Daoy (cell line): ENCODE measurements at regions not wholly inside any gene's neighbourhood (a gene's known extent, or its start where the extent isn't known, plus 50 kb on each side); places are given as distances from the start of the nearest gene placed in this dataset.
"Not testable (repeated sequence)": the region's sequence is repeated elsewhere in the genome, so short reads cannot be mapped to it uniquely, and the experiment has no call there.

Source experiments
- DNase-seq: peaks from one replicate; pipeline ENCODE4 v3.0.0-alpha.2; 2015; ENCODE audit warnings: low read depth

DNA sequence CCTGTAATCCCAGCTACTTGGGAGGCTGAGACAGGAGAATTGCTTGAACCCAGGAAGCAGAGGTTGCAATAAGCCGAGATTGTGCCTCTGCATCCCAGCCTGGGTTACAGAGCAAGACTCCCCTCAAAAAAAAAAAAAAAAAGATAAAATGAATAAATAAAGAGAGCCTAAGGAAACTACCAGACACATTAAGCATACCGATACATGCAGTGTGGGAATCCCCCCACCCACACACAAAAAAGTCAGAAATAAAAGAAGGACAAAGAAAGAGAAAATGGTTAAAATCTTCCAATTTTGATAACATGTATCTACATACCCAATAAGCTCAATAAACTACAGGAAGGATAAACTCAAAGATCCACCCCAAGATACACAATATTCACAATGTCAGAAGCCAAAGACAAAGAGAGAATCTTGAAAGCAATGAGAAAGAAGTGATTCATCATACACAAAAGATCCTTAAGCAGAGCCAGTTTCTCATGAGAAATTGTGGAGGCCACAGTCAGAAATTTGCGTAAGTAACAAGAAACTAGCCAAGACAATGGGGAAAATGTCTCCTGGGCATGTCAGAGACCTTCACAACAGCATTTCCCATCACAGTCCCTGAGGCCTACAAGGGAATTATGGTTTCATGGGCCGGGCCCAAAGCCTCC lies 1197.0 kb downstream of the AMY1C start:
- no peak for DNase-seq

- DNase-seq = no peak
Measured at GRCh38 chr1:104953555-104953954, 1203.9 kb downstream of the AMY1C start.

GRCh38 chr1:104973516-104973915 lies 1223.8 kb downstream of the AMY1C start:
- DNase-seq = no peak

- no peak for DNase-seq
Measured at GRCh38 chr1:104979651-104980050, 1230.0 kb downstream of the AMY1C start.

DNA sequence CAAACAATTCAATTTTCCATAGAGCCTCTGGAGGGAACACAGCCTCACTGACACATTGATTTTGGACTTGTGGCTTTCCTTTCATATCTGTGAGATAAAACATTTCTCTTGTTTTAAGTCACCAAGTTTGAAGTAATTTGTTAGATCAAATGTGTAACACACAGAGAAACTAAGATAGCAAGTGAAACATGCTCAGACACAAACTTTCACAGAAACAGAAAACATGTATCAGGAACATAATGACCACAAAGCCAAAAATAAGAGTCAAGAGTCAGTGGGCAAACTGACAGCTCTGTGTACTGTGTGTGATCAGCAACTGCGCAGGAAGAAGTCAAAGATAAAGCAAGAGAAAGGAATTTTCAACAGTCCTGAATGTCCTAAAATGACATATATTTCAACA lies 1237.5 kb downstream of the AMY1C start:
- DNase-seq = no peak

- no peak for DNase-seq
Measured at GRCh38 chr1:104989012-104989411, 1239.3 kb downstream of the AMY1C start.

DNA sequence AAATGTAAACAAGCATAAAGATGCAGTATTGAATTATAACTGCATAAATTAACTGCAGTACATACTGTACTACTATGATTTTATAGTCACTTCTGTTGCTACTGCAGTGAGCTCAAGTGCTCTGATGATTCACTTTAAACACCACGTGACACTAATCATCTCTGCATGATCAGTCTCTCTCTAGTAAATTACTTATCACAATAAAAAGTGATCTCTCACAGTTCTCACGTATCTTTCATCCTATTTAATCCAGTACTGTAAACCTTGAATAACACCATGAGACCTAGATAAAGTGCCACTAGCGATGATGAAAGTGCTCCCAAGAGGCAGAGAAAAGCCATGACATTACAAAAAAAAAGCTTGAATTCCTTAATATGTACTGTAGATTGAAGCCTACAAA lies 1242.0 kb downstream of the AMY1C start:
- DNase-seq = no peak

DNA sequence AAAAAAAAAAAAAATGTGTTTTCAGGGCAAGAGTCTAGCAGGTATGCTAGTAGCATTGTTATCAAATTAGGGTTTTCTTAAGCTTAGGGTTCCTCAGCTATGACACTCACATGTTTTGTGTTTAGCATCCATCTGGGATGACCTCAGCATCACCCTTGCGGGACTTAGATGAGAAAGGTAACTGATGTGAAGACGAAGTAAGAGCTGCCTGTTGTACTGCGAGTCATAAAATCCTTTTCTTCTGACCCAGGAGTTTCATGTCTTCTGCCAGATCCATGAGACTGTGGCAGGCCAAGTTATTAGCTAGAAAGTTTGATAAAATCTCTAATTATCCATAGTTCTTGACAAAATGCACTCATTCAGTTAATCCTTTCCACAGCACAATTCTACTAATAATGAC lies 1251.1 kb downstream of the AMY1C start:
- DNase-seq = no peak

- no peak for DNase-seq
Measured at GRCh38 chr1:105004515-105004914, 1254.8 kb downstream of the AMY1C start.

DNA sequence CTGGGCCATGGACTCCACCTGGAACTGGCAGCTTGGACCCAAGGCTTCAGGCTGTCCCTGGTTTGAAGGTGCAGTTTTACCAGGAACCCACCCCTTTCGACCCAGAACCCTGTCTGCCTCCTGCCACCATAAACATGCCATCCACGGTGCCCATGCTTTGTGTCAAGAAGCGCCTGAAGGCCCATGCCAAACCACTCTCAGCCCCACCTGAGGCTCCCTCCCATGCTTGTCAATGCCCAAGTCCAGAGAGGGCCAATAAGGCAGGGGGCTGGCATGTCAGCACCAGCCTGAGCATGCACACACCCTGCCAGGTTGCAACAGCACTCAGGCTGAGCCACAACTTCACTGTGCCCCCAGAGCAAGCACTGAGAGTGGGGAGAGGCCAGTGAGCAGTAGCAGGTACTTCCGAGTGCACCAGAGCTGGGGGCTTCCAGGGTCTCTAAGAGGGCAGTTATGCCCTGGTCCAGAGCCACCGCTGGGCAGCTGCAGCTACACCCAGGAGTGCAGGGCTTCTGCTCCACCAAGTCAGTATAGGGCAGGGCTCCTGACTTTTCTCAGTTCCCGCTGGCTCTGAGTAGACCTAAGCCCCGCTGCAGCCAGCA lies 1256.0 kb downstream of the AMY1C start:
- DNase-seq = no peak

- no peak for DNase-seq
Measured at GRCh38 chr1:105017587-105017986, 1267.9 kb downstream of the AMY1C start.

- no peak for DNase-seq
Measured at GRCh38 chr1:105023719-105024118, 1274.0 kb downstream of the AMY1C start.

- no peak for DNase-seq
Measured at GRCh38 chr1:105027838-105028471, 1278.3 kb downstream of the AMY1C start.

DNA sequence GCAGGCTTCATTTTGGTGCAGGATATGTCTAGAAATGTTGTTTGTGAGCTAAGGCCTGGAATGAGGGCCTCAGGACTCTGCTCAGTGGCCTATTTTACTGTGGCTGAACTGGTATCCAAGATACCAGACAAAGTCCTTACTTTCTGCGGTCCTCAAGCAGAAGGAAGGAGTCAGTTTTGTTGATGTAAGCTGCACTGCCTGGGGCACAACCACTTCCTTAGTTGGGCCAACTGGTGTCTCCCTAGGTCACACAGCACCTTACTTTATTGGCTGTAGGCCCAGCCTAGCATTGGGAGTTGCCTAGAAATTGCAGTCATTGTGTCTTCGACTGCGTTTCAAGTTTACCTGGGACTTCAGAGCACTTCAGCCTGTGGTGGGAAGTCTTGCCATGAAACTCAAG lies 1322.7 kb downstream of the AMY1C start:
- DNase-seq = no peak

GRCh38 chr1:105072850-105073249 lies 1323.2 kb downstream of the AMY1C start:
- DNase-seq = peak; percentile 0

DNA sequence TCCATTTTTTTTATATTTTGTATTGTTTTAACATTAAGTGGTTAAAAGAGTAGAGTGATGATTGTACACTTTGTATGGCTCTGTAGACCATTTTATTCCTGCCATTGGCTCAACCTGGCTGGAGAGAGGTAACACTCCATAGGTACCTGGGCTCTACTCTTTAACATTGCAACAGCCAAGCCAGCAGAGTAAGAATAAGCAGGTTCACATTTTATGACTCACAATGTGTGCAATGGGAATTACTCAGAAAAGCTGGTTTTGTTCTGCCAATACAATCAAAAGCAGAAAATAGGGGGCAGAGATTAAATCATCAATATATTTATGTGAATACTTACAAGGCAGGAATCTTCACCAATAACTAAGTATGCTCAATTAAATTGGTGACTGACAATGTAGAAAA lies 1324.0 kb downstream of the AMY1C start:
- DNase-seq = no peak

DNA sequence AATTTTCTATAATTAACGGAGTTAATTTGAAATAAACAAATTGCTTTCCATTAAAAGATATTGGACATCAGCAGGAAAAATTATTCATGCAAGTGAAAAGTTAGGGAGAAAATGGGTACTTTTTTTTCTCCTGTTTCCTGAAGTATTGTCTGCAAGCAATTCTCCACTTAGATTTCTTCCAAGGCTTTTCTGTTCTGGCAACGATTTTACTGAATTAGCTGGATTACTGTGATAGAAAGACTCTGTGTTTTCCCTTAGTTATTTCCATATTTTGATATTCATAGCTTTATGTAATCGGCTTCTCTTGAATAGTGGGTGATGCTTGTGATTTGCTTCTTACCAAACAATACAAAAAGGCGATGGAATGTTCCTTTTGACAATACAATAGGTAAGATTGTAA lies 1333.9 kb downstream of the AMY1C start:
- no peak for DNase-seq

DNA sequence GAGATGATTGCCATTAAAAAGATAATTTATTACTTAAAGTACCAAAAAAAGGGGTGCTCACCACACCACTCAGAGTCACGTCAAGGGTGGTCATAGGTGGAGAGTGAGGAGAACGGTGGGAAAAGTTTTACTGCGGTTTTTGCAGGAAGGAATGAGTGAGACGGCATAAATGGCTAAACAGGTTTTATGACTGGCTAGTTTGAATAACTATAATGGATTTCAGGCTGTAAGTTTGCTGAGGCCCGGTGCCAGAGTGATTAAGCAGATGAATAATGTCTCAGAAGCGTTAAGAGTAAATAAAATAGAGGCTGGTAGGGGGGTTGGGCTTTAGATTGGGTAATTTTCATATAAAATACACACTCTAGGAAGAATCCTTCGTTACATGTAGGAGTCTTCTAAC lies 1337.8 kb downstream of the AMY1C start:
- peak; percentile 29 for DNase-seq

GRCh38 chr1:105088166-105088565 lies 1338.5 kb downstream of the AMY1C start:
- DNase-seq = no peak

DNA sequence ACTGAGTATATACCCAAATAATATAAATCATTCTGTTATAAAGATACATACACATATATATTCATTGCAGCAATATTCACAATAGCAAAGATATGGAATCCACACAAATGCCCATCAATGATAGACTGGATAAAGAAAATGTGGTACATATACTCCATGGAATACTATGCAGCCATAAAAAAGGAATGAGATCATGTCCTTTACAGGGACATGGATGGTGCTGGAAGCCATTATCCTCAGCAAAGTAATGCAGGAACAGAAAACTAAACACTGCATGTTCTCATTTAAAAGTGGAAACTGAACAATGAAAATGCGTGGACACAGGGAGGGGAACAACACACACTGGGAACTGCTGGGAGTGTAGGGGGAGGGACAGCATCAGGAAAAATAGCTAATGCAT lies 1344.2 kb downstream of the AMY1C start:
- not testable (repeated sequence) for DNase-seq

GRCh38 chr1:105100102-105100501 lies 1350.4 kb downstream of the AMY1C start:
- no peak for DNase-seq

- DNase-seq = no peak
Measured at GRCh38 chr1:105101261-105101660, 1351.6 kb downstream of the AMY1C start.

- DNase-seq = peak; percentile 6
Measured at GRCh38 chr1:105102371-105102770, 1352.7 kb downstream of the AMY1C start.
